HCT116 (cell line): ENCODE measurements at regions not wholly inside any gene's neighbourhood (a gene's known extent, or its start where the extent isn't known, plus 50 kb on each side); places are given as distances from the start of the nearest gene placed in this dataset.

Experiments used
- ATAC-seq: fragments of 200-7000 bp; cut with Tn5 transposase; 2 replicates; pipeline ENCODE4 v1.9.1; 2020; ENCODE audit warnings: mild to moderate bottlenecking, moderate library complexity
- BruUV-seq: library from RNA; stranded (reverse); fragments of 400-500 nt; replicated peaks from 2 replicates; lab custom pipeline; 2021; lab: Mats Ljungman, UMichigan
- CTCF ChIA-PET: fragments of 300-600 bp; sonication (Branson Sonifier 250); formaldehyde crosslinking; loops from one replicate; lab custom pipeline; 2021; ENCODE audit warnings: antibody characterized with exemption; lab: Charles Lee
- POLR2A ChIA-PET: fragments of 300-600, 350-600 bp; sonication (Branson Sonifier 250); formaldehyde crosslinking; loops from one replicate; lab custom pipeline; 2021; ENCODE audit warnings: antibody characterized with exemption; lab: Charles Lee
- RAD21 ChIA-PET, 2 experiments: fragments of 300-600 bp; sonication (Branson Sonifier 250); formaldehyde crosslinking; loops; one replicate each; lab custom pipeline; 2023; ENCODE audit warnings: low total read pairs in 2 of 2; ENCODE audit not compliant: uncharacterized antibody in 2 of 2, unreplicated experiment in 2 of 2, low non-redundant PET in 1 of 2; lab: Charles Lee
- DNase-seq: peaks from one replicate; pipeline ENCODE4 v3.0.0-alpha.2; 2010; ENCODE audit warnings: low read depth, low spot score
- H2AFZ ChIP-seq: fragments of 200-600 bp; shearing (Covaris generic), sonication (generic); 2 replicates; pipeline ENCODE4 v1.6.1; 2017; ENCODE audit warnings: low read depth, mixed run types, mixed read lengths, antibody characterized with exemption, low read length; ENCODE audit not compliant: poor library complexity, severe bottlenecking
- H3K27ac ChIP-seq: 2 replicates; pipeline ENCODE4 v1.5.1; 2012; ENCODE audit warnings: low read depth, low read length
- H3K27me3 ChIP-seq: fragments of 200-600 bp; sonication (generic); 2 replicates; pipeline ENCODE4 v1.6.1; 2016; ENCODE audit warnings: mixed run types, low read length, mixed read lengths; ENCODE audit not compliant: insufficient read depth
- H3K36me3 ChIP-seq, 2 experiments: fragments of 200-500 bp in 1 of 2; fragments of 200-600 bp in 1 of 2; sonication (Bioruptor generic) in 1 of 2; sonication (generic) in 1 of 2; 2 replicates each; pipeline versions ENCODE4 v1.5.1 to v1.6.1; 2014 to 2016; ENCODE audit warnings: low read length in 2 of 2, inconsistent platforms in 1 of 2, mixed read lengths in 1 of 2, mixed run types in 1 of 2; ENCODE audit not compliant: insufficient read depth in 2 of 2, control insufficient read depth in 1 of 2
- H3K4me1 ChIP-seq, 2 experiments: fragments of 200-600 bp in 1 of 2; sonication (generic) in 1 of 2; 2 replicates each; pipeline versions ENCODE4 v1.5.1 to v1.6.1; 2012 to 2017; ENCODE audit warnings: low read length in 2 of 2, inconsistent platforms in 1 of 2, mild to moderate bottlenecking in 1 of 2, mixed read lengths in 1 of 2, mixed run types in 1 of 2, moderate library complexity in 1 of 2; ENCODE audit not compliant: insufficient read depth in 2 of 2, control insufficient read depth in 1 of 2
- H3K4me2 ChIP-seq: fragments of 200-600 bp; sonication (generic); 2 replicates; pipeline ENCODE4 v1.6.1; 2017; ENCODE audit warnings: mixed run types, low read length, mixed read lengths
- H3K4me3 ChIP-seq, 2 experiments: fragments of 200-600 bp in 1 of 2; sonication (generic) in 1 of 2; replicated peaks in 1 of 2; 2 replicates each; pipeline ENCODE4 v1.5.1; 2011 to 2016; ENCODE audit warnings: low read length in 2 of 2, control low read depth in 1 of 2, low read depth in 1 of 2, mild to moderate bottlenecking in 1 of 2, mixed read lengths in 1 of 2, mixed run types in 1 of 2
- H3K79me2 ChIP-seq: fragments of 200-600 bp; sonication (generic); 2 replicates; pipeline ENCODE4 v1.6.1; 2017; ENCODE audit warnings: mild to moderate bottlenecking, mixed run types, low read length, moderate library complexity, mixed read lengths; ENCODE audit not compliant: insufficient read depth
- H3K9ac ChIP-seq: fragments of 200-600 bp; sonication (generic); 2 replicates; pipeline ENCODE4 v1.6.1; 2016; ENCODE audit warnings: low read length, mixed read lengths
- H3K9me2 ChIP-seq: fragments of 200-600 bp; sonication (generic), shearing (Covaris generic); 2 replicates; pipeline ENCODE4 v1.6.1; 2017; ENCODE audit warnings: mixed run types, mild to moderate bottlenecking, moderate library complexity; ENCODE audit not compliant: insufficient read depth
- H3K9me3 ChIP-seq, 2 experiments: fragments of 200-500 bp in 1 of 2; fragments of 200-600 bp in 1 of 2; sonication (Bioruptor generic) in 1 of 2; sonication (generic) in 1 of 2; 2 replicates each; pipeline ENCODE4 v1.6.1; 2014 to 2017; ENCODE audit warnings: low read length in 2 of 2, mixed read lengths in 2 of 2, inconsistent platforms in 1 of 2, low read depth in 1 of 2, mild to moderate bottlenecking in 1 of 2, mixed run types in 1 of 2, moderate library complexity in 1 of 2; ENCODE audit not compliant: control insufficient read depth in 1 of 2, insufficient read depth in 1 of 2
- H4K20me1 ChIP-seq: fragments of 200-600 bp; sonication (generic), shearing (Covaris generic); 2 replicates; pipeline ENCODE4 v1.6.1; 2017; ENCODE audit warnings: mixed run types, mild to moderate bottlenecking, moderate library complexity; ENCODE audit not compliant: insufficient read depth
- EGR1 ChIP-seq: IDR thresholded peaks from 2 replicates; pipeline ENCODE4 v1.6.1; 2012; ENCODE audit warnings: low read depth
- FOSL1 ChIP-seq: IDR thresholded peaks from 2 replicates; pipeline ENCODE4 v1.6.1; 2012; ENCODE audit warnings: low read depth
- REST ChIP-seq: IDR thresholded peaks from 2 replicates; pipeline ENCODE4 v1.6.1; 2012; ENCODE audit warnings: low read depth
- ZBTB33 ChIP-seq: IDR thresholded peaks from 2 replicates; pipeline ENCODE4 v1.6.1; 2011; ENCODE audit warnings: mild to moderate bottlenecking, low read length, moderate library complexity; ENCODE audit not compliant: insufficient replicate concordance; ENCODE audit errors: extremely low read depth
- intact Hi-C: fragments of 100-400 bp; cut with micrococcal nuclease; formaldehyde crosslinking; loops from 2 replicates; pipeline ENCODE4 v1.10.0; 2022

GRCh38 chr2:142778289-142778688 is 99.2 kb upstream of the KYNU start:
- no peaks in the 10 kb centered on the region for H3K36me3 ChIP-seq
- H3K4me2 ChIP-seq, result no peak overlapping the region
- CTCF ChIA-PET, result no interaction called here
- no peak overlapping the region for H3K9ac ChIP-seq
- no peaks in the 10 kb centered on the region for H3K9me3 ChIP-seq
- POLR2A ChIA-PET, result no interaction called here
- no peak overlapping the region for H3K4me3 ChIP-seq
- intact Hi-C loops, result no loop called here
- H3K9me2 ChIP-seq, result no peaks in the 10 kb centered on the region
- no TSS peak for BruUV-seq
- RAD21 ChIA-PET, result no interaction called here
- H4K20me1 ChIP-seq, result no peaks in the 10 kb centered on the region
- ATAC-seq (no peak), DNase-seq (no peak)
- H3K27me3 ChIP-seq, result no peaks in the 10 kb centered on the region
- H2AFZ ChIP-seq, result no peak overlapping the region
- H3K27ac ChIP-seq, result no peak overlapping the region
- H3K79me2 ChIP-seq, result no peaks in the 10 kb centered on the region
- H3K4me1 ChIP-seq, result no peaks in the 10 kb centered on the region
- TF ChIP-seq FOSL1 (no peak), ZBTB33 (no peak), REST (no peak), EGR1 (no peak)
